Activated CD8-positive, alpha-beta T cell treated with anti-CD3 and anti-CD28 coated beads, Interleukin-2, amount 10 ng/mL, durations not matched to agents 7 days and 5 days (primary cell): ENCODE measurements at regions not wholly inside any gene's neighbourhood (a gene's known extent, or its start where the extent isn't known, plus 50 kb on each side); places are given as distances from the start of the nearest gene placed in this dataset.
"Not testable (repeated sequence)": the region's sequence is repeated elsewhere in the genome, so short reads cannot be mapped to it uniquely, and the experiment has no call there.

Experiments used
- ATAC-seq: fragments of 150-1000 bp; cut with Tn5 transposase; one replicate; pipeline ENCODE4 v1.10.0; 2021; ENCODE audit warnings: moderate library complexity
- CTCF ChIA-PET: fragments of 350-600 bp; sonication (Branson Sonifier 250); formaldehyde crosslinking; loops from one replicate; lab custom pipeline; 2021; ENCODE audit warnings: antibody characterized with exemption; lab: Charles Lee
- POLR2A ChIA-PET: fragments of 350-600 bp; sonication (Branson Sonifier 250); formaldehyde crosslinking; loops from one replicate; lab custom pipeline; 2021; ENCODE audit warnings: antibody characterized with exemption; lab: Charles Lee
- DNase-seq: peaks from one replicate; pipeline ENCODE4 v3.0.0-alpha.2; 2020
- H3K27ac Mint-ChIP-seq: one replicate; pipeline ENCODE4 v1.8.0; 2021; ENCODE audit warnings: mild to moderate bottlenecking, mixed read lengths
- H3K27me3 Mint-ChIP-seq: one replicate; pipeline ENCODE4 v1.8.0; 2021; ENCODE audit warnings: low read depth, mixed read lengths
- H3K36me3 Mint-ChIP-seq: one replicate; pipeline ENCODE4 v1.8.0; 2021; ENCODE audit warnings: low read depth, mixed read lengths
- H3K4me1 Mint-ChIP-seq: one replicate; pipeline ENCODE4 v1.8.0; 2021; ENCODE audit warnings: low read depth, mixed read lengths
- H3K4me3 Mint-ChIP-seq: one replicate; pipeline ENCODE4 v1.8.0; 2021; ENCODE audit warnings: mild to moderate bottlenecking, mixed read lengths
- H3K9me3 Mint-ChIP-seq: one replicate; pipeline ENCODE4 v1.8.0; 2022; ENCODE audit warnings: mixed read lengths; ENCODE audit not compliant: insufficient read depth

DNA sequence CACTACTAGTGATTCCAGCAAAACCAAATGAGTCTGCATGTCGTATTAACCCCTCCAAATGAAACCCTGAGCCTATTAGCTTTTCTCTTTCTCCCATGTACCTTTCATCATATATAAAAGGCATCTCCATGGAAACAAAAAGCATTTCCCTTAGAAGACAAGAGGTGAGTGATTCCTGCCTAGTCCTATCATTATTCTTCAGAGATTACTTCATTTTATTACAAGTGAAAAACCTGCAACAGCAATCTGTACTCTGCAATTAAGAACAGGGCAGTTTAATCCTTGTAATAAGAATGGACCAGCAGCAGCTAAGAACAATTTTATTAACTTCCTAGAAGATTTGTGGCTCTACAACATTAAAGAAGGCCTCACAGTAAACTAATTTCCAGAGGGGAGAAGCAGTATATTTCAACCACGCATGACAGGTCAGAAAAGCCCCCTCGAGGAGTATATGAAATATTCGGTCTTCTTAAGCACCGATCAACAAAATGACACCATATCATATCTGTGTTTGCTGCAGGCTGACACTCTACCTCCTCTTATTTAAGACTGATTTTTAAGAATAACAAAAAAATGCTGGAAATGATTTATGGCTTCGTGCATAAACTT lies 132.3 kb upstream of the TFPI start:
- POLR2A ChIA-PET = no interaction called here
- DNase-seq (no peak), ATAC-seq (no peak)
- no peaks in the 10 kb centered on the region for H3K27me3 Mint-ChIP-seq
- no peaks in the 10 kb centered on the region for H3K4me1 Mint-ChIP-seq
- no peak overlapping the region for H3K4me3 Mint-ChIP-seq
- H3K36me3 Mint-ChIP-seq = no peaks in the 10 kb centered on the region
- no peak overlapping the region for H3K27ac Mint-ChIP-seq
- CTCF ChIA-PET = no interaction called here
- H3K9me3 Mint-ChIP-seq = no peaks in the 10 kb centered on the region

DNA sequence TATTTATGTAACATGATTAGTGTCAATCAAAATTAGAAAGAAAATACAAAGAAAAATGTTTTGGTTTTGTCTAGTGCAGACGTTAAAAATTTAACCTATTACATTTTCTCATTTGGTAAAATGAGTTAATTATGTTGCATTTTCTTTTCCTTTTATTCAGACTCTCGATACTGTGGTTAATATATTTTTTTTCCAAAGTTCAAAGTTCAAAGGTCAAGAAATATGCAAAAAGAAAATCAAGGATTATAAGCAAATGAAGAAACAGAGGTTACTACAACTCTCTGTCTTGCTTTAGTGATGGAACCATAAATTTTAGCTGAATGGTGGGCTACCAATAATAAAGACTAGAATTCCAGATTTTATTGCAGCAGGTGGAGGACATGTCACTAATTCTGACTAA lies 133.3 kb upstream of the TFPI start:
- Mint-ChIP-seq H3K4me3 (no peak overlapping the region), H3K4me1 (no peaks in the 10 kb centered on the region), H3K36me3 (no peaks in the 10 kb centered on the region), H3K9me3 (no peaks in the 10 kb centered on the region), H3K27me3 (no peaks in the 10 kb centered on the region), H3K27ac (no peak overlapping the region)
- POLR2A ChIA-PET = no interaction called here
- CTCF ChIA-PET = no interaction called here
- DNase-seq (no peak), ATAC-seq (no peak)

DNA sequence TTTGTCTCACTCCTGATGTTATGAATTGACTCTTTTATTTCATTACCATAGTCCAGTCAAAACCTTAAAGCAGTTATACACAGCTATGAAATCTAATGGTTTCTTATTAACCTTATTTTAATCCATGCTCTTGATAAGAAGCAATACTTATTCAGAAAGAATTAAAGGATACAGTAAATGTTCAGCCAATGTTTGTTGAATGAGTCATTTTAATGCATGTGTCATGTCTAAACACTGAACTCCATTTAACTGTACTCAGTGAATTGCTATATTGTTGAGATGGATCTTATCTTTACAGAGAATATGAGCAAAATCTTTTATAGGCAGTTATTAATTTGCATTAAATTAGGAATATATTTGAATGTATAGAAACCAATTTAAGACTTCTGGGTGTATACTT lies 135.1 kb upstream of the TFPI start:
- ChIA-PET CTCF (no interaction called here), POLR2A (no interaction called here)
- no peak for DNase-seq
- no peak for ATAC-seq
- Mint-ChIP-seq H3K27ac (no peak overlapping the region), H3K9me3 (no peaks in the 10 kb centered on the region), H3K4me3 (no peak overlapping the region), H3K4me1 (no peaks in the 10 kb centered on the region), H3K27me3 (no peaks in the 10 kb centered on the region), H3K36me3 (no peaks in the 10 kb centered on the region)

DNA sequence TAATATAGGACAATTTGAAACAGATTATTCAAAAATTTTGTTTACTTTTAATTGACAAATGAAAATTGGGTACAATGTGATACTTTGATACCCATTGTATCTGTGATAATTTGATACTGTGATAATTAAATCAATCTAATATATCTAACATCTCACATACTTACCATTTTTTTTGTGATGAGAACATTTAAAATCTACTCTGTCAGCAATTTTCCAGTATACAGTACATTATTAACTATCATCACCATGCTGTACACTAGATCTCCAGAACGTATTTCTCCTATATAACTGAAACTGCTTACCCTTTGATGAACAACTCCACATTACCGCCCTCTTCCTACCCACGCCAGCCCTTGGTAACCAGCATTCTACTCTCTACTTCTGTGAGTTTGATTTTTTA lies 139.7 kb upstream of the TFPI start:
- Mint-ChIP-seq H3K36me3 (no peaks in the 10 kb centered on the region), H3K27me3 (no peaks in the 10 kb centered on the region), H3K27ac (no peak overlapping the region), H3K9me3 (no peaks in the 10 kb centered on the region), H3K4me3 (no peak overlapping the region), H3K4me1 (no peaks in the 10 kb centered on the region)
- ChIA-PET CTCF (no interaction called here), POLR2A (no interaction called here)
- no peak for ATAC-seq
- DNase-seq = no peak

DNA sequence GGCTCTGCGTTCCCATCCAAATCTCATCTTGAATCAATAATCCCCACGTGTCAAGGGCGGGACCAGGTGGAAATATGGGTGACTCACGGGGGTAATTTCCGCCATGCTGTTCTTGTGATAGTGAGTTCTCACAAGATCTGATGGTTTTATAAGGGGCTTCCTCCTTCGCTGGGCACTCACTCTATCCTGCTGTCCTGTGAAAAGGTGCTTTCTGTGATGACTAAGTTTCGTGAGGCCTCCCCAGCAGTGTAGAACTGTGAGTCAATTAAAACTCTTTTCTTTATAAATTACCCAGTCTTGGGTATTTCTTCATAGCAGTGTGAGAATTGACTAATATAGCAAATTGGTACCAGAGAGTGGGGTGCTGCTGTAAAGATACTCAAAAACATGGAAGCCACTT lies 142.4 kb upstream of the TFPI start:
- H3K27me3 Mint-ChIP-seq, H3K36me3 Mint-ChIP-seq, ATAC-seq: not testable (repeated sequence)

DNA sequence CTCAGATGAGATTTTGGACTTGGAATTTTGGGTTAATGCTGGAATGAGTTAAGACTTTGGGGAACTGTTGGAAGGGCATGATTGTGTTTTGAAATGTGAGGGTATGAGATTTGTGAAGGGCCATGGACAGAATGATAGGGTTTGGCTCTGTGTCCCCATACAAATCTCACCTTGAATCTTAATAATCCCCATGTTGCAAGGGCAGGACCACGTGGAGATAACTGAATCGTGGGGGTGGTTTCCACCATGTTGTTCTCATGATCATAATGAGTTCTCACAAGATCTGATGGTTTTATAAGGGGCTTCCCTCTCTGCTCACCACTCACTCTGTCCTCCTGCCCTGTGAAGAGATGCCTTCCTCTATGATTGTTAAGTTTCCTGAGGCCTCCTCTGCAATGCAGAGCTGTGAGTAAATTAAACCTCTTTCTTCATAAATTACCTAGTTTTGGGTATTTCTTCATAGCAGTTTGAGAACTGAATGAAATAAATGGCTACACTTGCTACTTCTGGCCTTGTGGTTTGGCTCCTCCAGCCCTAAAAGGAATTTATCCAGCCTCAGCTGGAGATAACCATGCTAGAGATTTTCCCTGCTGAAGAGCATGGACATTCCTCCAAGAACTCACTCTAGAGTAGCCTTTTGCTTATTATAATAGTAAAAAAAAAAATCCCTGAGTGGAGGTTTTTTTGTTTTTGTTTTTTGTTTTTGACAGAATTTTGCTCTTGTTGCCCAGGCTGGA lies 144.3 kb upstream of the TFPI start:
- no peaks in the 10 kb centered on the region for H3K27me3 Mint-ChIP-seq

More for the DNA sequence above, 142.4 kb upstream of the TFPI start:
- H3K4me3 Mint-ChIP-seq, H3K9me3 Mint-ChIP-seq, H3K4me1 Mint-ChIP-seq, CTCF ChIA-PET, DNase-seq, H3K27ac Mint-ChIP-seq, POLR2A ChIA-PET: not testable (repeated sequence)

DNA sequence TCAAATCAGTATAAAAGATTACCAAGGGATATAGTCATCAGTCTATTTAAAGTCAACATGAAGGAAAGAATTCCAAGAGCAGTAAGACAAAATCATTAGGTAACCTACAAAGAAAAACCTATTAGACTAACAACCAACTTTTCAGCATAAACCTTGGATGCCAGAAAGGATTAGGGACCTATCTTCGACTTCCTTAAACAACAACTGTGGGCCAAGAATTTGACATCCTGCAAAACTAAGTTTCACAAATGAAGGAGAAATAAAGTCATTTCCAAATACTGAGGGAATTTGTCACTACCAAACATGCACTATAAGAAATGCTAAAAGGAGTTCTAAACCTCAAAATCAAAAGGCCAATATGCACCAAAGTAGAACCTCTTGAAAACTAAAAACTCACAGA lies 147.9 kb upstream of the TFPI start:
- Mint-ChIP-seq H3K4me3 (no peak overlapping the region), H3K27me3 (no peaks in the 10 kb centered on the region), H3K36me3 (no peaks in the 10 kb centered on the region), H3K4me1 (no peaks in the 10 kb centered on the region), H3K9me3 (no peaks in the 10 kb centered on the region), H3K27ac (no peak overlapping the region)
- ATAC-seq (no peak), DNase-seq (no peak)
- ChIA-PET CTCF (no interaction called here), POLR2A (no interaction called here)

More for the DNA sequence above, 144.3 kb upstream of the TFPI start:
- Mint-ChIP-seq H3K4me3 (no peak overlapping the region), H3K4me1 (no peaks in the 10 kb centered on the region), H3K27ac (no peak overlapping the region), H3K36me3 (no peaks in the 10 kb centered on the region), H3K9me3 (no peaks in the 10 kb centered on the region)
- ATAC-seq (no peak), DNase-seq (no peak)
- ChIA-PET CTCF (no interaction called here), POLR2A (no interaction called here)

DNA sequence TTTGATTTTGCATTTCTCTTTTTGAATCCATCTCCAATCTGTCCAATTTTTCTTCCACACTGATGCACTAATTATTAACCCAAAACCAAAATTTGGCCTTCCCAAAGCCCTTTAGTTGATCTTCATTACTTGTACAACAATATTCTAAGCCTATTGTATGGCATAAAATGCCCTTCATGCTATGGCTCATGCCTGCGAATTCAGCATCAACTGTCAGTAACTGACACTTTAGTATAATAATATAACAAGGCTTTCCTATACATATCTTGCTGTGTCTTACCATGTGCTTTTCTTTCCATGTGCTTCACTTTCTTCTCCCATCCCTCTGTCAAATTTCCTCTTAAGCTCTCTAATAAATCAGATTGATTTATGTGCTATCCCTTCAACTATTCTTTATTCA lies 154.0 kb upstream of the TFPI start:
- H3K4me3 Mint-ChIP-seq = no peak overlapping the region

DNA sequence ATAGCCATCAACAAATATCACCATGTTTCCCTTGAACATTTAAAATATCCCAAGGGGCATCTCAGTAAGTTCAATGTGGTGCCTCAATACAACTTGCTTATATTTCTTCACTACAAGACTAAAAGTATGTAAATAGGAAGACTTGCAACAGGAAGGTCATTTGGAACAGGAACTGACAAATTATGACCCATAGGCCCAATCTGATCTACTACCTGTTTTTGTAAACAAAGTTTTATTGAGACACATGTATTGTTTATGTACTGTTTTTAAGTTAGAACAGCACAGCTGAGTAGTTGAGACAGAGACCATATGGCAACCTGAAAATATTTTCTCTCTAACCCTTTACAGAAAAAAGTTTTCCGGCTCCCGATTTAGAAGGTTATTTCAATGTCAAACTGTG lies 154.8 kb upstream of the TFPI start:
- POLR2A ChIA-PET = no interaction called here
- no peak for ATAC-seq

More for the DNA sequence above, 154.0 kb upstream of the TFPI start:
- no peak for ATAC-seq
- H3K36me3 Mint-ChIP-seq = no peaks in the 10 kb centered on the region
- no peaks in the 10 kb centered on the region for H3K9me3 Mint-ChIP-seq
- H3K27ac Mint-ChIP-seq = no peak overlapping the region
- no peaks in the 10 kb centered on the region for H3K4me1 Mint-ChIP-seq
- CTCF ChIA-PET = no interaction called here
- POLR2A ChIA-PET = no interaction called here
- no peaks in the 10 kb centered on the region for H3K27me3 Mint-ChIP-seq
- no peak for DNase-seq

DNA sequence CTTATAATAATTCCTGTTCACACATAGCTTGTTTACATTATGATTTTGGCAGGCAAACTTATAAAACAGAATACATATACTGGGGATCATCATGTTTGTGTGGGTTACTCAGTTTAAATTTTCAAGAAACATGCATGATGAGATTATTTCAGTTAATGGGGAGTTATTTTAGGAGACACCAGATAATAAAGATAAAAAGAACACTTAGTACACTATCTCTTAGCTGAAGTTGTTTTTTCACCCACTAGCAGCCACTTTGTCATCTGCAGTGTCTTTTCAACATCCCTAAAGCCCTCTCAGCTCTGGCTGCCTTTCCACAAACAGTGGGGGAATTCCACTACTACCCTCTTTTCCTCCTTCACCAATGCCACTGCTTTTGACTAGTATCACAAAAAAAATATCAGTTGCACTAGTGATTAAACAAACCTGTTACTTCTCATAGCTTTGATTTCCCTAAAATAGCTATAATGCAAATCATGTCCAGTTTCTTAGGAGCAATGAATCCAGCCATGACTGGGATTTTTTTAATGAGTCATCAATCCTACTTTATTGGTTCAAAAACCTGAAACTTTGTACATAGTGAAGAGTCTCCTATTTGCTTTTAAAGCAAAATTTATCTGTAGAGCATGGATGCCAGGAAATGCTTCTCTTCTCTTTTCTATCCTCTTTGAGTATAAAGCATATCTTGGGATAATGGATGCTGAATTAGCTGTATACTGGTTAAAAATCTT lies 156.7 kb upstream of the TFPI start:
- H3K4me3 Mint-ChIP-seq = no peak overlapping the region
- H3K27ac Mint-ChIP-seq = no peak overlapping the region
- ATAC-seq (no peak), DNase-seq (no peak)
- H3K4me1 Mint-ChIP-seq = no peaks in the 10 kb centered on the region
- POLR2A ChIA-PET = no interaction called here
- no peaks in the 10 kb centered on the region for H3K27me3 Mint-ChIP-seq
- no peaks in the 10 kb centered on the region for H3K36me3 Mint-ChIP-seq
- H3K9me3 Mint-ChIP-seq = no peaks in the 10 kb centered on the region
- CTCF ChIA-PET = no interaction called here

More for the DNA sequence above, 154.8 kb upstream of the TFPI start:
- Mint-ChIP-seq H3K4me3 (no peak overlapping the region), H3K27ac (no peak overlapping the region), H3K9me3 (no peaks in the 10 kb centered on the region), H3K27me3 (no peaks in the 10 kb centered on the region), H3K36me3 (no peaks in the 10 kb centered on the region), H3K4me1 (no peaks in the 10 kb centered on the region)
- CTCF ChIA-PET = no interaction called here
- DNase-seq = no peak

DNA sequence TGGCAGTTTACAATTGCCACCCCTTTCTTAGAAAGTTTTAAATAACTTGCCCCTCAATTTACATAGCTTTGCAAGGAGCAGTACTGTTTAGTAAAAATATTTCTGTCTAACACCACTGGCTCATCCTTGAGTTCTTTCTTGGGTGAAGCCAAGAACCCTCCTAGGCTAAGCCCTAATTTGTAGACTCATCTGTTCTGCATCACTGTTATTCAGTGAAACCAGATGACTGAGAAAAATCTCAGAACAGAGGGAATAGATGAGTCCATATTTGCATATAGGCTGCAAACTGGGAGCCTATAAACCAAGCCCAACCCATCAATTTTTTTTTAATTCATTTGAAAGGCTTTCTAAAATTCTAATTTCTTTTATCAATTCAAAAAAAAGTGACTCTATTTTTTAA lies 161.4 kb upstream of the TFPI start:
- Mint-ChIP-seq H3K27me3 (no peaks in the 10 kb centered on the region), H3K9me3 (no peaks in the 10 kb centered on the region), H3K36me3 (no peaks in the 10 kb centered on the region), H3K27ac (no peak overlapping the region), H3K4me1 (no peaks in the 10 kb centered on the region), H3K4me3 (no peak overlapping the region)
- ChIA-PET CTCF (no interaction called here), POLR2A (no interaction called here)
- ATAC-seq (no peak), DNase-seq (no peak)

DNA sequence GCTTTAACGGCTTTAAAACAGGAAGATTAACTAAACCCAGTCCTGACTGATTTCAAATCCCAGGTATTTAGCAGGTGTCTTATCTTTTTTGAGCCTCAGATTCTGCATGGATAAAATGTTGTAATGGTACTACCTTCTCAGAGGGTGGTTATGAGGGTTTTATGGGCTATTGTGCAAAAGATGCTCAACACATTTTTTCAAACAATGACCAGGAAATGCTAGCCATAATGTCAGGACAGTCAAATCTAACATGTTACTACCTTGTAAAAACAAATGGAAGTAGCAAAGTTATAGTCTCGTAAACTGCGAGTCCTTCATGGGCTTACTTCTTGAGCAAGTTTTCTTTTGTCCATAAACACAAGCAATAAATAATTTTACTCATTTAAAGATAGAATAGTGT lies 162.1 kb upstream of the TFPI start:
- H3K27me3 Mint-ChIP-seq = no peaks in the 10 kb centered on the region
- no peak overlapping the region for H3K27ac Mint-ChIP-seq
- POLR2A ChIA-PET = no interaction called here
- no peaks in the 10 kb centered on the region for H3K4me1 Mint-ChIP-seq
- H3K9me3 Mint-ChIP-seq = no peaks in the 10 kb centered on the region
- H3K36me3 Mint-ChIP-seq = no peaks in the 10 kb centered on the region
- CTCF ChIA-PET = no interaction called here
- no peak overlapping the region for H3K4me3 Mint-ChIP-seq
- DNase-seq (no peak), ATAC-seq (no peak)
